ENCODE measurements at regions not wholly inside any gene's neighbourhood (a gene's known extent, or its start where the extent isn't known, plus 50 kb on each side); places are given as distances from the start of the nearest gene placed in this dataset.

DNA sequence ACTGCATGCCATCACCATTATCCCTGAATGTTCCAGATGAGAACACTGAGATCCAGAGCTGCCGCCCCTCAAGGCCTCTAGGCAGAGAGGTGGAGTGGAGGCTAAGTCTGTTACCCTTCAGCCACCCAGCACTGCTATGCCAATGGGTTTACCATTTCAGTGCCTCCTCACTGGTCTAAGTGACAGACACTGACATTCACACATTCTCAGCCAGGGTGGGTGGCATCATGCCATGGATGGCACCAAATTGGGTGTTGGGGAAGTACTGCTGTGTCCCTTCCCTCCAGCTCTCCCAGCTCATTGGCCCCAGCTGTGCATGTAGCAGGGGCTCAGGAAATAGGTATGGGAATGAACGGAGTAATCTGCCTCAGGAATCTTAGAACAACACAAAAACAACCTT, 96.8 kb upstream of the PLET1 start:
- no peak for TF ChIP-seq CTCF (IDR thresholded peaks at IDR 0.05)
- no peak for TF ChIP-seq POLR2A (IDR thresholded peaks at IDR 0.05)
- no peak for TF ChIP-seq POLR2AphosphoS5 (IDR thresholded peaks at IDR 0.05)

Measured in transverse colon (tissue), 4 donors.